NCI-H146 treated with DMSO at 0.1 percent for 48 hours (cell line): ENCODE measurements at regions not wholly inside any gene's neighbourhood (a gene's known extent, or its start where the extent isn't known, plus 50 kb on each side); places are given as distances from the start of the nearest gene placed in this dataset.

Experiments
- DNase-seq: peaks from one replicate; lab custom pipeline; 2025; ENCODE audit not compliant: unreplicated experiment; lab: John Stamatoyannopoulos, UW

GRCh38 chr2:155080373-155080772, 381.9 kb downstream of the KCNJ3 start:
- DNase-seq = no peak

- DNase-seq = no peak
Measured at GRCh38 chr2:155070489-155070888, 372.0 kb downstream of the KCNJ3 start.

- no peak for DNase-seq
Measured at GRCh38 chr2:155062922-155063258, 364.4 kb downstream of the KCNJ3 start.

GRCh38 chr2:155062250-155062921, 363.9 kb downstream of the KCNJ3 start:
- DNase-seq = no peak

GRCh38 chr2:155060896-155061295, 362.4 kb downstream of the KCNJ3 start:
- DNase-seq = no peak

GRCh38 chr2:155054712-155055111, 356.2 kb downstream of the KCNJ3 start:
- DNase-seq = no peak

GRCh38 chr2:155043097-155043496, 344.6 kb downstream of the KCNJ3 start:
- DNase-seq = no peak

- no peak for DNase-seq
Measured at GRCh38 chr2:155035308-155035707, 336.8 kb downstream of the KCNJ3 start.

GRCh38 chr2:155033652-155034051, 335.2 kb downstream of the KCNJ3 start:
- no peak for DNase-seq

- DNase-seq = no peak
Measured at GRCh38 chr2:155030296-155030695, 331.8 kb downstream of the KCNJ3 start.

GRCh38 chr2:155026651-155027174, 328.2 kb downstream of the KCNJ3 start:
- DNase-seq = no peak

- no peak for DNase-seq
Measured at GRCh38 chr2:155023674-155024073, 325.2 kb downstream of the KCNJ3 start.

- DNase-seq = no peak
Measured at GRCh38 chr2:155022531-155022930, 324.0 kb downstream of the KCNJ3 start.

- DNase-seq = no peak
Measured at GRCh38 chr2:155021618-155022017, 323.1 kb downstream of the KCNJ3 start.

- no peak for DNase-seq
Measured at GRCh38 chr2:155020246-155020645, 321.8 kb downstream of the KCNJ3 start.

GRCh38 chr2:155010925-155011324, 312.4 kb downstream of the KCNJ3 start:
- no peak for DNase-seq

- DNase-seq = no peak
Measured at GRCh38 chr2:154995361-154995760, 296.9 kb downstream of the KCNJ3 start.

- no peak for DNase-seq
Measured at GRCh38 chr2:154992826-154993225, 294.3 kb downstream of the KCNJ3 start.

- no peak for DNase-seq
Measured at GRCh38 chr2:154978710-154979109, 280.2 kb downstream of the KCNJ3 start.

- no peak for DNase-seq
Measured at GRCh38 chr2:154978244-154978643, 279.7 kb downstream of the KCNJ3 start.

- DNase-seq = no peak
Measured at GRCh38 chr2:154974041-154974440, 275.5 kb downstream of the KCNJ3 start.

- peak; percentile 6 for DNase-seq
Measured at GRCh38 chr2:154963511-154963910, 265.0 kb downstream of the KCNJ3 start.

- DNase-seq = no peak
Measured at GRCh38 chr2:154961676-154962075, 263.2 kb downstream of the KCNJ3 start.
